DMS 273 (cell line): ENCODE measurements at regions not wholly inside any gene's neighbourhood (a gene's known extent, or its start where the extent isn't known, plus 50 kb on each side); places are given as distances from the start of the nearest gene placed in this dataset.

Experiments used
- DNase-seq: peaks from one replicate; lab custom pipeline; 2025; ENCODE audit not compliant: unreplicated experiment; lab: John Stamatoyannopoulos, UW

GRCh38 chr5:167861129-167861927 is 430.1 kb upstream of the WWC1 start:
- DNase-seq, result no peak

- DNase-seq, result no peak
Observed at GRCh38 chr5:167861928-167862426, 429.5 kb upstream of the WWC1 start.

- DNase-seq, result no peak
Observed at GRCh38 chr5:167863883-167864282, 427.6 kb upstream of the WWC1 start.

- DNase-seq, result no peak
Observed at GRCh38 chr5:167864801-167865200, 426.6 kb upstream of the WWC1 start.

- DNase-seq, result no peak
Observed at GRCh38 chr5:167866797-167867196, 424.6 kb upstream of the WWC1 start.

GRCh38 chr5:167867281-167867680 is 424.2 kb upstream of the WWC1 start:
- DNase-seq, result no peak

- DNase-seq, result no peak
Observed at GRCh38 chr5:167869125-167869524, 422.3 kb upstream of the WWC1 start.

- DNase-seq, result no peak
Observed at GRCh38 chr5:167870055-167870454, 421.4 kb upstream of the WWC1 start.

GRCh38 chr5:167871091-167871490 is 420.4 kb upstream of the WWC1 start:
- no peak for DNase-seq

GRCh38 chr5:167872791-167873190 is 418.7 kb upstream of the WWC1 start:
- no peak for DNase-seq

- DNase-seq, result no peak
Observed at GRCh38 chr5:167877114-167877722, 414.2 kb upstream of the WWC1 start.

- no peak for DNase-seq
Observed at GRCh38 chr5:167877924-167878323, 413.5 kb upstream of the WWC1 start.

GRCh38 chr5:167880420-167880819 is 411.0 kb upstream of the WWC1 start:
- DNase-seq, result no peak

GRCh38 chr5:167881041-167881440 is 410.4 kb upstream of the WWC1 start:
- DNase-seq, result no peak

GRCh38 chr5:167886196-167886595 is 405.2 kb upstream of the WWC1 start:
- no peak for DNase-seq

- no peak for DNase-seq
Observed at GRCh38 chr5:167888393-167888792, 403.1 kb upstream of the WWC1 start.

- DNase-seq, result no peak
Observed at GRCh38 chr5:167889276-167889675, 402.2 kb upstream of the WWC1 start.

- no peak for DNase-seq
Observed at GRCh38 chr5:167892352-167893115, 398.9 kb upstream of the WWC1 start.

- DNase-seq, result no peak
Observed at GRCh38 chr5:167893271-167893670, 398.2 kb upstream of the WWC1 start.

- DNase-seq, result no peak
Observed at GRCh38 chr5:167894631-167895472, 396.6 kb upstream of the WWC1 start.
